ENCODE measurements at regions not wholly inside any gene's neighbourhood (a gene's known extent, or its start where the extent isn't known, plus 50 kb on each side); places are given as distances from the start of the nearest gene placed in this dataset.

- no peak for TF ChIP-seq CTCF (IDR thresholded peaks at IDR 0.05)
- TF ChIP-seq EP300 (IDR thresholded peaks at IDR 0.05) = no peak
- TF ChIP-seq POLR2AphosphoS5 (IDR thresholded peaks at IDR 0.05) = no peak
- TF ChIP-seq POLR2A (IDR thresholded peaks at IDR 0.05) = no peak
Observed at GRCh38 chr20:39421571-39422105, 459.5 kb downstream of the DHX35 start.
